HG03139 (cell line): ENCODE measurements at regions not wholly inside any gene's neighbourhood (a gene's known extent, or its start where the extent isn't known, plus 50 kb on each side); places are given as distances from the start of the nearest gene placed in this dataset.
A peak's percentile ranks its signal among the peaks of the same experiment; 100 is the strongest.
"Not testable (repeated sequence)": the region's sequence is repeated elsewhere in the genome, so short reads cannot be mapped to it uniquely, and the experiment has no call there.

ENCODE experiments used
- ATAC-seq: cut with Tn5 transposase; IDR thresholded peaks from one replicate; pipeline ENCODE4 v1.9.1; 2021; ENCODE audit not compliant: unreplicated experiment

GRCh38 chr21:5128261-5128660 is 5393.1 kb upstream of the TPTE start:
- ATAC-seq = peak; percentile 85

GRCh38 chr21:5133824-5134223 is 5387.6 kb upstream of the TPTE start:
- not testable (repeated sequence) for ATAC-seq

- not testable (repeated sequence) for ATAC-seq
Observed at GRCh38 chr21:5136406-5136805, 5385.0 kb upstream of the TPTE start.

- ATAC-seq = not testable (repeated sequence)
Observed at GRCh38 chr21:5137006-5137405, 5384.4 kb upstream of the TPTE start.

GRCh38 chr21:5138687-5139086 is 5382.7 kb upstream of the TPTE start:
- not testable (repeated sequence) for ATAC-seq

- ATAC-seq = not testable (repeated sequence)
Observed at GRCh38 chr21:5139528-5139927, 5381.9 kb upstream of the TPTE start.

GRCh38 chr21:5143011-5143410 is 5378.4 kb upstream of the TPTE start:
- ATAC-seq = not testable (repeated sequence)

GRCh38 chr21:5144731-5145130 is 5376.7 kb upstream of the TPTE start:
- ATAC-seq = not testable (repeated sequence)

- ATAC-seq = not testable (repeated sequence)
Observed at GRCh38 chr21:5147685-5148084, 5373.7 kb upstream of the TPTE start.

- ATAC-seq = not testable (repeated sequence)
Observed at GRCh38 chr21:5149222-5149621, 5372.2 kb upstream of the TPTE start.

GRCh38 chr21:5153842-5154640 is 5367.3 kb upstream of the TPTE start:
- not testable (repeated sequence) for ATAC-seq

- ATAC-seq = peak; percentile 81
Observed at GRCh38 chr21:5154641-5154982, 5366.8 kb upstream of the TPTE start.

- not testable (repeated sequence) for ATAC-seq
Observed at GRCh38 chr21:5162693-5163574, 5358.4 kb upstream of the TPTE start.

GRCh38 chr21:5165829-5166228 is 5355.6 kb upstream of the TPTE start:
- ATAC-seq = not testable (repeated sequence)
